ENCODE measurements at regions not wholly inside any gene's neighbourhood (a gene's known extent, or its start where the extent isn't known, plus 50 kb on each side); places are given as distances from the start of the nearest gene placed in this dataset.

DNA sequence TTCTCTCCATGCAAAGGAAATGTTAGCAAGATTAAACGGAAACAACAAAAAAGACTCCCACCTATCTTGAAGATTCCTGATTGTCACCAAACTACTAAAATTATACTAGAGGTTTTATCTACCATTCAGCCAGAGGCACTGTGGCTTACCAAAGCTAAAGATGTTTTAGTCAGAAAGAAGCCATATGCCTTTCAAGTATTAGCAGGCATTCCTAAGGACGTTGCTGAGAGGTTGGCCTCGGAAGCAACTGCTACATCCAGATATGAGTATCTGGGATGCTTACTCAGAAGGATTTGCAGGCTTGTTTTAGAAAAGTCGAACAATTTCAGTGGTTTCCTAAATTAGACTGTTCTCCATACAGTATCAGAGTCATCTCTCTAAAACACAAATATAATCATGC is 88.3 kb upstream of the UBE2E3 start:
- Histone ChIP-seq H3K27ac (no peak overlapping the region), H3K4me3 (no peak overlapping the region), H3K36me3 (ENCODE audit: low read depth, missing control alignments) (no peaks in the 10 kb centered on the region), H3K27me3 (no peaks in the 10 kb centered on the region), H3K4me1 (no peaks in the 10 kb centered on the region), H3K9me3 (no peaks in the 10 kb centered on the region)
- DNase-seq: no peak
- TF ChIP-seq, protein P1, sequence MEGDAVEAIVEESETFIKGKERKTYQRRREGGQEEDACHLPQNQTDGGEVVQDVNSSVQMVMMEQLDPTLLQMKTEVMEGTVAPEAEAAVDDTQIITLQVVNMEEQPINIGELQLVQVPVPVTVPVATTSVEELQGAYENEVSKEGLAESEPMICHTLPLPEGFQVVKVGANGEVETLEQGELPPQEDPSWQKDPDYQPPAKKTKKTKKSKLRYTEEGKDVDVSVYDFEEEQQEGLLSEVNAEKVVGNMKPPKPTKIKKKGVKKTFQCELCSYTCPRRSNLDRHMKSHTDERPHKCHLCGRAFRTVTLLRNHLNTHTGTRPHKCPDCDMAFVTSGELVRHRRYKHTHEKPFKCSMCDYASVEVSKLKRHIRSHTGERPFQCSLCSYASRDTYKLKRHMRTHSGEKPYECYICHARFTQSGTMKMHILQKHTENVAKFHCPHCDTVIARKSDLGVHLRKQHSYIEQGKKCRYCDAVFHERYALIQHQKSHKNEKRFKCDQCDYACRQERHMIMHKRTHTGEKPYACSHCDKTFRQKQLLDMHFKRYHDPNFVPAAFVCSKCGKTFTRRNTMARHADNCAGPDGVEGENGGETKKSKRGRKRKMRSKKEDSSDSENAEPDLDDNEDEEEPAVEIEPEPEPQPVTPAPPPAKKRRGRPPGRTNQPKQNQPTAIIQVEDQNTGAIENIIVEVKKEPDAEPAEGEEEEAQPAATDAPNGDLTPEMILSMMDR (IDR thresholded peaks at IDR 0.05): no peak
- WGBS, 2 donors: 67 to 70% methylated on average over 4 of the region's 4 CpGs
- intact Hi-C loops (cut with DNase I; ENCODE audit: low total_unique reads): no loop called here

DNA sequence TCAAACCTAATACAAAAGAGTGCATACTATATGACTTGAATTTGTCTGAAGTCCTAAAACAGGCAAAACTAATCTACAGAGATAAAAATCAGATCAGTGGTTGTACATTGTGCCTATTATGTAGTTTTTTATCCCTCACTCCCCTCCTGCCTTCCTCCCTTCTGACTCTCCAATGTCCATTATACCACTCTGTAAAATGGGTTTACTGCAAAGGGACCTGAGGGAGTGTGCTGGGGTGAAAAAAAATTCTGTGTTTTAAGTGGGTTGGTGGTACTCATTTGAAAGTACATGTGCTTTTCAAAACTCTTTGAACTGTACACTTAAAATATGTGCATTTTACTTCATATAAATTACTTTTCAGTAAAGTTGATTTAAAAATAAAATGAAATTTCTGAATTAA is 89.0 kb upstream of the UBE2E3 start:
- H3K4me3 ChIP-seq: no peak overlapping the region
- no peak overlapping the region for H3K27ac ChIP-seq
- DNase-seq: no peak
- intact Hi-C loops (cut with DNase I; ENCODE audit: low total_unique reads): no loop called here
- no peaks in the 10 kb centered on the region for H3K9me3 ChIP-seq
- H3K27me3 ChIP-seq: no peaks in the 10 kb centered on the region
- H3K4me1 ChIP-seq: no peaks in the 10 kb centered on the region
- H3K36me3 ChIP-seq (ENCODE audit: low read depth, missing control alignments): no peaks in the 10 kb centered on the region
- no peak for TF ChIP-seq POLR2A (IDR thresholded peaks at IDR 0.05)
- TF ChIP-seq, protein P1 (IDR thresholded peaks at IDR 0.05): no peak

DNA sequence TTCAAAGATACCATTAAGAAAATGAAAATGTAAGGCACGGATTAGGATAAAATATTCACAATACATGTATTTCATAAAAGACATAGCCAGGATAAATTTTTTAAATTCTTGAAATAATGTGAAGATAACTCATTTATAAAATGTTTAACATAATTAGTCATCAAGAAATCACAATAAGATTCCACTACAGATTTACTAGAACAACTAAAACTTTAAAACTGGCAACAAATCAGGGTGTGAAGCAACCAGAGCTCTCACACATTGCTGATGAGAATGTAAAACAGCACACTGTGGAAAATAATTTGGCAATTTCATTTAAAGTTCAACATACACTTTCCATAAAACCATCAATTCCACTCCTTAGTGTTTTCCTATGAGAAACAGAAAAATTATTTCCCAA is 89.6 kb upstream of the UBE2E3 start:
- Histone ChIP-seq H3K36me3 (ENCODE audit: low read depth, missing control alignments) (no peaks in the 10 kb centered on the region), H3K4me3 (no peak overlapping the region), H3K9me3 (no peaks in the 10 kb centered on the region), H3K4me1 (no peaks in the 10 kb centered on the region), H3K27ac (no peak overlapping the region), H3K27me3 (no peaks in the 10 kb centered on the region)
- whole genome bisulfite sequencing, 2 donors: 88 to 91% methylated on average over 1 of the region's 1 CpG
- intact Hi-C loops (cut with DNase I; ENCODE audit: low total_unique reads): no loop called here
- no peak for DNase-seq
- TF ChIP-seq, protein P1 (IDR thresholded peaks at IDR 0.05): no peak
- TF ChIP-seq POLR2A (IDR thresholded peaks at IDR 0.05): no peak

DNA sequence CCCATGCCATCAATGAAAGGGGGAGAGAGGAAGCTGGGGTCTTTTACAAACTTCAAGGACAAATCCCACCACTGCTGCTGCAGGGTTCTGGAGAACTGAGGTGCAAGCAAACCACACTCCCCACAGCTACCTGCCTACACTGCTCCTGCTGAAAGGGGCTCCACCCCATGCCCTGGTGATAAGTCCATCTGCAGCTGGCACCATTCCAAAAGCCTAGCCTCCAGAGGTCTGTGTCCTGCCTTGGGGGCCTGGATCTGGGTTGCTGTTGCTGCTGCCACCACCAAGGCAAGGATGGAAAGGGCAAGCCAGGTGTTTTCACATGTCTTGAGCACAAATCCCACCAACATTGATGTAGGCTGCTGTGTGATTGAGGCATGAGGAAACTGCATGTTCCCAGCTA is 97.4 kb upstream of the UBE2E3 start:
- Histone ChIP-seq H3K4me3 (no peak overlapping the region), H3K27ac (no peak overlapping the region), H3K4me1 (no peaks in the 10 kb centered on the region), H3K9me3 (no peaks in the 10 kb centered on the region), H3K27me3 (no peaks in the 10 kb centered on the region), H3K36me3 (ENCODE audit: low read depth, missing control alignments) (no peaks in the 10 kb centered on the region)
- intact Hi-C loops (cut with DNase I; ENCODE audit: low total_unique reads): no loop called here
- DNase-seq: no peak
- TF ChIP-seq, protein P1 (IDR thresholded peaks at IDR 0.05): no peak
- no peak for TF ChIP-seq POLR2A (IDR thresholded peaks at IDR 0.05)

DNA sequence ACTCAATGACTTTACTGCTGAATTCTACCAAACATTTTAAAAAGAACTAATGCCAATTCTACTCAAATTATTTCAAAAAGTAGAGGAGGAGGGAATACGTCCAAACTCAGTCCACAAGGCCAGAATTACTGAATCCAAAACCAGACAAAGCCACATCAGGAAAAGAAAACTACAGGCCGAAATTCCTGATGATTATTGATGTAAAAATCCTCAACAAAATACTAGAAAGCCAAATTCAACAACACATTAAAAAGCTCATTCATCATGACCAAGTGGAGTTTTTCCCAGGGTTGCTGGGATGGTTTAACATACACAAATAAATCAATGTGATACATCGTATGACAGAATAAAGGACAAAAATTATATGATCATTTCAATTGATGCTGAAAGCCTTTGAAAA is 103.9 kb upstream of the UBE2E3 start:
- Histone ChIP-seq H3K4me3 (no peak overlapping the region), H3K9me3 (no peaks in the 10 kb centered on the region), H3K27ac (no peak overlapping the region), H3K36me3 (ENCODE audit: low read depth, missing control alignments) (no peaks in the 10 kb centered on the region), H3K4me1 (no peaks in the 10 kb centered on the region), H3K27me3 (no peaks in the 10 kb centered on the region)
- no peak for DNase-seq
- TF ChIP-seq, protein P1 (IDR thresholded peaks at IDR 0.05): no peak
- TF ChIP-seq POLR2A (IDR thresholded peaks at IDR 0.05): no peak
- 21 to 23% methylated on average over 3 of the region's 3 CpGs for WGBS, 2 donors
- intact Hi-C loops (cut with DNase I; ENCODE audit: low total_unique reads): no loop called here
